ENCODE measurements at regions not wholly inside any gene's neighbourhood (a gene's known extent, or its start where the extent isn't known, plus 50 kb on each side); places are given as distances from the start of the nearest gene placed in this dataset.
"Not testable (repeated sequence)": the region's sequence is repeated elsewhere in the genome, so short reads cannot be mapped to it uniquely, and the experiment has no call there.

- H3K36me3 ChIP-seq (ENCODE audit: control insufficient read depth in 2 of 3, insufficient read depth in 3 of 3, low read length in 3 of 3), result no peaks in the 10 kb centered on the region
- H3K27ac ChIP-seq (ENCODE audit: low read depth in 2 of 2, low read length in 2 of 2), result no peak overlapping the region
- DNase-seq (no peak), FAIRE-seq (no peak)
- no peaks in the 10 kb centered on the region for H3K9me3 ChIP-seq (ENCODE audit: control insufficient read depth in 2 of 3, insufficient read depth in 1 of 3, low read length in 3 of 3)
- TF ChIP-seq CTCF (IDR thresholded peaks at IDR 0.05; ENCODE audit: borderline replicate concordance, extremely low read depth, insufficient read depth), result no peak
- intact Hi-C loops (cut with DNase I), result no loop called here
- H3K4me3 ChIP-seq (ENCODE audit: low read length in 3 of 3), result no peak overlapping the region
- no peaks in the 10 kb centered on the region for H3K4me1 ChIP-seq (ENCODE audit: control insufficient read depth in 2 of 3, insufficient read depth in 2 of 3, low read depth in 1 of 3, low read length in 3 of 3)
- no peaks in the 10 kb centered on the region for H3K27me3 ChIP-seq (ENCODE audit: control insufficient read depth, insufficient read depth, low read length)
- no peak overlapping the region for H3K9ac ChIP-seq (ENCODE audit: low read length in 3 of 3)
These were observed 451.7 kb upstream of the SGO1 start for GRCh38 chr3:20637729-20638128.

GRCh38 chr3:20622304-20622703 lies 436.3 kb upstream of the SGO1 start:
- Histone ChIP-seq H3K27me3 (ENCODE audit: control insufficient read depth, insufficient read depth, low read length) (no peaks in the 10 kb centered on the region), H3K9me3 (ENCODE audit: control insufficient read depth in 2 of 3, insufficient read depth in 1 of 3, low read length in 3 of 3) (peaks cover 0 to 4% (median 0%) of the 10 kb centered on the region in 3 donors), H3K27ac (ENCODE audit: low read depth in 2 of 2, low read length in 2 of 2) (no peak overlapping the region), H3K4me1 (ENCODE audit: control insufficient read depth in 2 of 3, insufficient read depth in 2 of 3, low read depth in 1 of 3, low read length in 3 of 3) (no peaks in the 10 kb centered on the region), H3K9ac (ENCODE audit: low read length in 3 of 3) (no peak overlapping the region), H3K36me3 (ENCODE audit: control insufficient read depth in 2 of 3, insufficient read depth in 3 of 3, low read length in 3 of 3) (no peaks in the 10 kb centered on the region), H3K4me3 (ENCODE audit: low read length in 3 of 3) (no peak overlapping the region)
- FAIRE-seq, result no peak
- intact Hi-C loops (cut with DNase I), result no loop called here
- TF ChIP-seq CTCF (IDR thresholded peaks at IDR 0.05; ENCODE audit: borderline replicate concordance, extremely low read depth, insufficient read depth), result no peak
- DNase-seq, result no peak

- H3K27ac ChIP-seq (ENCODE audit: low read depth in 2 of 2, low read length in 2 of 2); intact Hi-C loops (cut with DNase I); H3K36me3 ChIP-seq (ENCODE audit: control insufficient read depth in 2 of 3, insufficient read depth in 3 of 3, low read length in 3 of 3); H3K9ac ChIP-seq (ENCODE audit: low read length in 3 of 3); H3K4me3 ChIP-seq (ENCODE audit: low read length in 3 of 3); H3K27me3 ChIP-seq (ENCODE audit: control insufficient read depth, insufficient read depth, low read length); H3K4me1 ChIP-seq (ENCODE audit: control insufficient read depth in 2 of 3, insufficient read depth in 2 of 3, low read depth in 1 of 3, low read length in 3 of 3); H3K9me3 ChIP-seq (ENCODE audit: control insufficient read depth in 2 of 3, insufficient read depth in 1 of 3, low read length in 3 of 3); FAIRE-seq: not testable (repeated sequence)
- DNase-seq, result peak in 2 of 5 donors; percentile 6 to 8
These were observed 432.6 kb upstream of the SGO1 start for GRCh38 chr3:20618621-20619020.

GRCh38 chr3:20618181-20618580 lies 432.2 kb upstream of the SGO1 start:
- intact Hi-C loops (cut with DNase I); H3K27ac ChIP-seq (ENCODE audit: low read depth in 2 of 2, low read length in 2 of 2); H3K4me1 ChIP-seq (ENCODE audit: control insufficient read depth in 2 of 3, insufficient read depth in 2 of 3, low read depth in 1 of 3, low read length in 3 of 3); H3K9me3 ChIP-seq (ENCODE audit: control insufficient read depth in 2 of 3, insufficient read depth in 1 of 3, low read length in 3 of 3); H3K27me3 ChIP-seq (ENCODE audit: control insufficient read depth, insufficient read depth, low read length); H3K9ac ChIP-seq (ENCODE audit: low read length in 3 of 3); H3K36me3 ChIP-seq (ENCODE audit: control insufficient read depth in 2 of 3, insufficient read depth in 3 of 3, low read length in 3 of 3); H3K4me3 ChIP-seq (ENCODE audit: low read length in 3 of 3); FAIRE-seq: not testable (repeated sequence)
- peak in 2 of 5 donors; percentile 1 to 32 for DNase-seq

- FAIRE-seq; DNase-seq; H3K4me3 ChIP-seq (ENCODE audit: low read length in 3 of 3); H3K9ac ChIP-seq (ENCODE audit: low read length in 3 of 3); intact Hi-C loops (cut with DNase I); H3K4me1 ChIP-seq (ENCODE audit: control insufficient read depth in 2 of 3, insufficient read depth in 2 of 3, low read depth in 1 of 3, low read length in 3 of 3); H3K36me3 ChIP-seq (ENCODE audit: control insufficient read depth in 2 of 3, insufficient read depth in 3 of 3, low read length in 3 of 3); H3K27me3 ChIP-seq (ENCODE audit: control insufficient read depth, insufficient read depth, low read length); H3K27ac ChIP-seq (ENCODE audit: low read depth in 2 of 2, low read length in 2 of 2): not testable (repeated sequence)
- peaks cover 0 to 19% (median 0%) of the 10 kb centered on the region in 3 donors for H3K9me3 ChIP-seq (ENCODE audit: control insufficient read depth in 2 of 3, insufficient read depth in 1 of 3, low read length in 3 of 3)
These were observed 430.0 kb upstream of the SGO1 start for GRCh38 chr3:20615982-20616381.
